ENCODE measurements at regions not wholly inside any gene's neighbourhood (a gene's known extent, or its start where the extent isn't known, plus 50 kb on each side); places are given as distances from the start of the nearest gene placed in this dataset.
A peak's percentile ranks its signal among the peaks of the same experiment; 100 is the strongest.

- H4K20me1 ChIP-seq (ENCODE audit: insufficient read depth, low read length): no peaks in the 10 kb centered on the region
- H3K36me3 ChIP-seq (ENCODE audit: control insufficient read depth, insufficient read depth, low read length): no peaks in the 10 kb centered on the region
- H3K79me1 ChIP-seq (ENCODE audit: low read depth in 1 of 2, low read length in 2 of 2): no peaks in the 10 kb centered on the region
- dilution Hi-C loops (cut with HindIII; ENCODE audit: low sequenced_read_pairs, unreplicated experiment) (no loop called here), in situ Hi-C loops (cut with MboI; ENCODE audit: low sequenced_read_pairs) (no loop called here), intact Hi-C loops (cut with micrococcal nuclease) (loop anchor here (1.0 to 2.0 kb wide), 2 partner anchors 29 to 70 kb away; no protein-coding TSS in a partner anchor)
- H3K9me1 ChIP-seq (ENCODE audit: insufficient read depth, low read length): no peaks in the 10 kb centered on the region
- H3K23ac ChIP-seq (ENCODE audit: low read depth, low read length): no peak overlapping the region
- peaks cover 9% of the 10 kb centered on the region for H3K9me3 ChIP-seq (ENCODE audit: control insufficient read depth, insufficient read depth, low read length)
- no peaks in the 10 kb centered on the region; the same call in 1 of the 2 replicates for H3K4me1 ChIP-seq (ENCODE audit: control insufficient read depth, insufficient read depth, low read length)
- no peak overlapping the region for H3K4me3 ChIP-seq (ENCODE audit: insufficient read depth, low read depth, low read length)
- no peak overlapping the region for H2AK5ac ChIP-seq (ENCODE audit: low read depth, low read length)
- H3K27ac ChIP-seq (ENCODE audit: insufficient read depth, low read length): peak overlapping the region; percentile 55; the same call in 1 of the 2 replicates
- peak overlapping the region; percentile 33 for H2BK5ac ChIP-seq (ENCODE audit: low read depth, low read length, poor library complexity, severe bottlenecking)
- H3K4me2 ChIP-seq (ENCODE audit: low read depth, low read length): no peak overlapping the region
- no peak overlapping the region for H3K18ac ChIP-seq (ENCODE audit: low read depth, low read length)
- H2AFZ ChIP-seq (replicated peaks; ENCODE audit: low read length, poor library complexity): no peak overlapping the region
- no peak overlapping the region for H4K91ac ChIP-seq (ENCODE audit: insufficient read depth, low read depth, low read length)
- H3K14ac ChIP-seq (replicated peaks; ENCODE audit: low read depth, low read length): 0 out of 2 replicates have a peak overlapping the region, but pooled peaks have one; percentile 8
- ChIA-PET POLR2A (ENCODE audit: unreplicated experiment) (interaction anchor here (0.5 kb wide), 1 partner anchor 45 kb away, joined by 3 read pairs; no protein-coding TSS in a partner anchor), CTCF (interaction anchor here (0.9 to 1.0 kb wide), 2 partner anchors 9 to 54 kb away, joined by 3 to 4 read pairs; no protein-coding TSS in a partner anchor)
- no peaks in the 10 kb centered on the region for H3K27me3 ChIP-seq (ENCODE audit: control insufficient read depth, insufficient read depth, low read length)
- ATAC-seq (ENCODE audit: low read depth): peak; percentile 65
- no TSS peak for BruUV-seq (replicated peaks)
- no peak overlapping the region for H4K5ac ChIP-seq (ENCODE audit: low read depth, low read length)
- 0 out of 3 replicates have a peak overlapping the region, but pooled peaks have one; percentile 21 for H2BK15ac ChIP-seq (ENCODE audit: low read depth, low read length)
- DNase-seq: peak; percentile 57
- H3K9ac ChIP-seq (ENCODE audit: low read depth, low read length): no peak overlapping the region
- peak overlapping the region; percentile 45 for H2BK120ac ChIP-seq (ENCODE audit: low read depth, low read length)
- H3K4ac ChIP-seq (ENCODE audit: low read depth, low read length): peak overlapping the region; percentile 2; the same call in 1 of the 2 replicates
- H2BK20ac ChIP-seq (ENCODE audit: low read depth, low read length): peak overlapping the region; percentile 43
- TF ChIP-seq, protein P1, sequence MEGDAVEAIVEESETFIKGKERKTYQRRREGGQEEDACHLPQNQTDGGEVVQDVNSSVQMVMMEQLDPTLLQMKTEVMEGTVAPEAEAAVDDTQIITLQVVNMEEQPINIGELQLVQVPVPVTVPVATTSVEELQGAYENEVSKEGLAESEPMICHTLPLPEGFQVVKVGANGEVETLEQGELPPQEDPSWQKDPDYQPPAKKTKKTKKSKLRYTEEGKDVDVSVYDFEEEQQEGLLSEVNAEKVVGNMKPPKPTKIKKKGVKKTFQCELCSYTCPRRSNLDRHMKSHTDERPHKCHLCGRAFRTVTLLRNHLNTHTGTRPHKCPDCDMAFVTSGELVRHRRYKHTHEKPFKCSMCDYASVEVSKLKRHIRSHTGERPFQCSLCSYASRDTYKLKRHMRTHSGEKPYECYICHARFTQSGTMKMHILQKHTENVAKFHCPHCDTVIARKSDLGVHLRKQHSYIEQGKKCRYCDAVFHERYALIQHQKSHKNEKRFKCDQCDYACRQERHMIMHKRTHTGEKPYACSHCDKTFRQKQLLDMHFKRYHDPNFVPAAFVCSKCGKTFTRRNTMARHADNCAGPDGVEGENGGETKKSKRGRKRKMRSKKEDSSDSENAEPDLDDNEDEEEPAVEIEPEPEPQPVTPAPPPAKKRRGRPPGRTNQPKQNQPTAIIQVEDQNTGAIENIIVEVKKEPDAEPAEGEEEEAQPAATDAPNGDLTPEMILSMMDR (conservative IDR thresholded peaks at IDR 0.05; ENCODE audit: low read depth, low read length): no peak
- TF ChIP-seq RFX5 (IDR thresholded peaks at IDR 0.05; ENCODE audit: low read depth, low read length): no peak
- no peak for TF ChIP-seq POLR2A (IDR thresholded peaks at IDR 0.05; ENCODE audit: low read depth, low read length)
- no peak for TF ChIP-seq FOS (IDR thresholded peaks at IDR 0.05; ENCODE audit: low read depth, low read length)
- no peak for TF ChIP-seq USF2 (IDR thresholded peaks at IDR 0.05; ENCODE audit: low read depth, low read length)
- no peak for TF ChIP-seq MAZ (IDR thresholded peaks at IDR 0.05; ENCODE audit: borderline replicate concordance, low read depth, low read length)
- TF ChIP-seq MAFK (IDR thresholded peaks at IDR 0.05; ENCODE audit: low read depth, low read length): no peak
- TF ChIP-seq BHLHE40 (IDR thresholded peaks at IDR 0.05; ENCODE audit: low read depth, low read length): no peak
- TF ChIP-seq ELK1 (IDR thresholded peaks at IDR 0.05; ENCODE audit: borderline replicate concordance, low read depth, low read length): no peak
- TF ChIP-seq NFE2L2 (IDR thresholded peaks at IDR 0.05; ENCODE audit: low read depth, low read length): no peak
- no peak for TF ChIP-seq SMC3 (IDR thresholded peaks at IDR 0.05; ENCODE audit: low read depth, low read length)
- TF ChIP-seq CHD1 (IDR thresholded peaks at IDR 0.05; ENCODE audit: low read depth, low read length): no peak
- TF ChIP-seq RAD21 (IDR thresholded peaks at IDR 0.05; ENCODE audit: low read length): no peak
- no peak for TF ChIP-seq RCOR1 (IDR thresholded peaks at IDR 0.05; ENCODE audit: insufficient replicate concordance, low read length)
- H4K8ac ChIP-seq (ENCODE audit: low read depth in 2 of 2, low read length in 2 of 2): peak overlapping the region in 1 of 2 experiments; percentile 41; a peak in 2 of 4 replicates
- H3K56ac ChIP-seq (ENCODE audit: extremely low read depth, insufficient read depth, low read length): no peak overlapping the region
- no peak overlapping the region for H2AK9ac ChIP-seq (replicated peaks; ENCODE audit: low read depth, low read length, poor library complexity)
These were observed 127.4 kb downstream of the VAPA start for GRCh38 chr18:10041180-10041579.

Measured in IMR-90 (cell line).